HepG2 (cell line): ENCODE measurements at regions not wholly inside any gene's neighbourhood (a gene's known extent, or its start where the extent isn't known, plus 50 kb on each side); places are given as distances from the start of the nearest gene placed in this dataset.

Source experiments
- FOXK1 ChIP-seq: sonication (generic); formaldehyde crosslinking; IDR thresholded peaks from 2 replicates; pipeline ENCODE4 v1.4.0; 2020; ENCODE audit warnings: low read depth, missing genetic modification reagents, borderline replicate concordance
- PCBP1 ChIP-seq: fragments of 200-400 bp; formaldehyde crosslinking; IDR thresholded peaks from 2 replicates; pipeline ENCODE4 v1.6.1; 2017; ENCODE audit warnings: mild to moderate bottlenecking, low read depth, low read length, borderline replicate concordance
- POLR2AphosphoS5 ChIP-seq: IDR thresholded peaks from 2 replicates; pipeline ENCODE4 v1.6.1; 2012; ENCODE audit warnings: low read depth, low read length
- ZBTB21 ChIP-seq: sonication (generic); formaldehyde crosslinking; IDR thresholded peaks from 2 replicates; pipeline ENCODE4 v1.4.0; 2020; ENCODE audit warnings: missing genetic modification reagents
- TF ChIP-seq, protein P1 (sequence below): sonication (generic); formaldehyde crosslinking; IDR thresholded peaks from 2 replicates; pipeline ENCODE4 v1.5.0; 2020; ENCODE audit warnings: mild to moderate bottlenecking, missing genetic modification reagents, moderate library complexity

DNA sequence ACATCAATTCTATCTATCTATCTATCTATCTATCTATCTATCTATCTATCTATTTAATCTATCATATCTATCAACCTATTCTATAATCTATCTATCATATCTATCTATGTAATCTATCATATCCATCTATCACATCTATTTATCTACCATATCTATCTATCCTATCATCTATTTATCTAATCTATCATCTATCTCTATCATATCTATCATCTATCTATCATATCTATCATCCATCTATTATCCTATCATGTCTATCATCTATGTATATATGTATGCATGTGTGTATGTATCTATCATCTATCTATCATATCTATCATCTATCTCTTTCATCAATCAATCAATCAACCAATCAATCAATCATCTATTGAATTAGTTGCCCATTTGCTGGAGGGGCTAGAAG lies 159.3 kb upstream of the GALNT17 start:
- TF ChIP-seq, protein P1, sequence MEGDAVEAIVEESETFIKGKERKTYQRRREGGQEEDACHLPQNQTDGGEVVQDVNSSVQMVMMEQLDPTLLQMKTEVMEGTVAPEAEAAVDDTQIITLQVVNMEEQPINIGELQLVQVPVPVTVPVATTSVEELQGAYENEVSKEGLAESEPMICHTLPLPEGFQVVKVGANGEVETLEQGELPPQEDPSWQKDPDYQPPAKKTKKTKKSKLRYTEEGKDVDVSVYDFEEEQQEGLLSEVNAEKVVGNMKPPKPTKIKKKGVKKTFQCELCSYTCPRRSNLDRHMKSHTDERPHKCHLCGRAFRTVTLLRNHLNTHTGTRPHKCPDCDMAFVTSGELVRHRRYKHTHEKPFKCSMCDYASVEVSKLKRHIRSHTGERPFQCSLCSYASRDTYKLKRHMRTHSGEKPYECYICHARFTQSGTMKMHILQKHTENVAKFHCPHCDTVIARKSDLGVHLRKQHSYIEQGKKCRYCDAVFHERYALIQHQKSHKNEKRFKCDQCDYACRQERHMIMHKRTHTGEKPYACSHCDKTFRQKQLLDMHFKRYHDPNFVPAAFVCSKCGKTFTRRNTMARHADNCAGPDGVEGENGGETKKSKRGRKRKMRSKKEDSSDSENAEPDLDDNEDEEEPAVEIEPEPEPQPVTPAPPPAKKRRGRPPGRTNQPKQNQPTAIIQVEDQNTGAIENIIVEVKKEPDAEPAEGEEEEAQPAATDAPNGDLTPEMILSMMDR (CRISPR knock-in tag), result no peak
- TF ChIP-seq POLR2AphosphoS5 (no peak), PCBP1 (no peak), ZBTB21 (CRISPR knock-in tag) (no peak), FOXK1 (CRISPR knock-in tag) (no peak)
